Retinal pigment epithelial cell (primary cell): ENCODE measurements at regions not wholly inside any gene's neighbourhood (a gene's known extent, or its start where the extent isn't known, plus 50 kb on each side); places are given as distances from the start of the nearest gene placed in this dataset.
"Not testable (repeated sequence)": the region's sequence is repeated elsewhere in the genome, so short reads cannot be mapped to it uniquely, and the experiment has no call there.

Source experiments
- DNase-seq: peaks from one replicate; pipeline ENCODE4 v3.0.0-alpha.2; 2010; ENCODE audit warnings: low read depth
- H3K4me3 ChIP-seq: 2 replicates; pipeline ENCODE4 v1.5.1; 2011; ENCODE audit warnings: mild to moderate bottlenecking, low read length, control low read depth, moderate library complexity
- TF ChIP-seq, protein P1 (sequence below): conservative IDR thresholded peaks from 2 replicates; pipeline ENCODE4 v1.5.1; 2011; ENCODE audit warnings: low read depth, low read length, control low read depth, inconsistent platforms

DNA sequence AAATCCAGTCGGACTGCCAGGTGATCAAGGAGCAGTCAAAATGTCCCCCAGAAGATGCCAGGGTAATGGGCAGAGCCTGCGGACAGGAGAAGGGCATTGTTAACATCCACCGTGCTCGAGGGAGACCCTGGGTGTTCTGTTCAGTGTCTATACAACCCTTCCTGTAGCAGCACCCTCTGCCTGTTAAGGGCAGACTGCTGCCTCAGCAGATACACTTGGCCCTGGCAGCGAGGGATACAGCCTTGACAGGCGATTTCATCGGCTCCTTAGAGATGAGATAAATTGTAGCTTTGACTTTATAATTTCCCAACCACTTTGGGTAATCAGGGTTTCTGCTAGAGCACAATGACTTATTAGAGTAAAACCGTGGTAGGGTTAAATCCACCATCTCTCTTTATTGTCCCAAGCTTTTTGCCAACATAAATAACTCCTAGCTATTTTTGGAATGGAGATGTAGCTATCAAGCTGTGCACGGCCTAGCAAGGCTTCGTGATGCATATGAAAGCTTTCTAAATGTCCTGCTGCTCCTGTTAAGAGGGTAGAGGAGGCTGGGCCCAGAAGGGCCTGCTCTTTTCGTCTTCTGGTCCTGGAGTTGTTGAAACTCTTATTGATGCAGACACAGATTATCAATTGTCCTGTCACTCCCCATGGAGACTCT, 195.9 kb downstream of the CPEB2 start:
- H3K4me3 ChIP-seq = no peak overlapping the region
- TF ChIP-seq, protein P1, sequence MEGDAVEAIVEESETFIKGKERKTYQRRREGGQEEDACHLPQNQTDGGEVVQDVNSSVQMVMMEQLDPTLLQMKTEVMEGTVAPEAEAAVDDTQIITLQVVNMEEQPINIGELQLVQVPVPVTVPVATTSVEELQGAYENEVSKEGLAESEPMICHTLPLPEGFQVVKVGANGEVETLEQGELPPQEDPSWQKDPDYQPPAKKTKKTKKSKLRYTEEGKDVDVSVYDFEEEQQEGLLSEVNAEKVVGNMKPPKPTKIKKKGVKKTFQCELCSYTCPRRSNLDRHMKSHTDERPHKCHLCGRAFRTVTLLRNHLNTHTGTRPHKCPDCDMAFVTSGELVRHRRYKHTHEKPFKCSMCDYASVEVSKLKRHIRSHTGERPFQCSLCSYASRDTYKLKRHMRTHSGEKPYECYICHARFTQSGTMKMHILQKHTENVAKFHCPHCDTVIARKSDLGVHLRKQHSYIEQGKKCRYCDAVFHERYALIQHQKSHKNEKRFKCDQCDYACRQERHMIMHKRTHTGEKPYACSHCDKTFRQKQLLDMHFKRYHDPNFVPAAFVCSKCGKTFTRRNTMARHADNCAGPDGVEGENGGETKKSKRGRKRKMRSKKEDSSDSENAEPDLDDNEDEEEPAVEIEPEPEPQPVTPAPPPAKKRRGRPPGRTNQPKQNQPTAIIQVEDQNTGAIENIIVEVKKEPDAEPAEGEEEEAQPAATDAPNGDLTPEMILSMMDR = no peak
- DNase-seq = no peak

DNA sequence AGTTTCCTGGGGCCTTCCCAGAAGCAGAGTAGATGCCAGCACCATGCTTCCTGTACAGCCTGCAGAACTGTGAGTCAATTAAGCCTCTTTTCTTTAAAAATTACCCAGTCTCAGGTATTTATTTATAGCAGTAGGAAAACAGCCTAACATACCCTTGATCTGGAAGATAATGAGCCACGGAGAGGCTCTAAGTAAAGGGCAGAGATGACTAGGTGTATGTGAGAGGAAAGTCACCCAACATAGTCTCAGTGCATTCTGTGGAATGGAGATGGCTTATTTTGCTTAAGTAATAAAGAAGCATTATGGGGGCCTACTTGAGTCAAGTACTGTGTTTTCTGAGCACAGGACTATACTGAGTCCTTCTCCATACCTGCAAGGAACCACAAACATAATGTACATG, 199.5 kb downstream of the CPEB2 start:
- TF ChIP-seq, protein P1 = no peak
- H3K4me3 ChIP-seq = no peak overlapping the region
- DNase-seq = no peak

DNA sequence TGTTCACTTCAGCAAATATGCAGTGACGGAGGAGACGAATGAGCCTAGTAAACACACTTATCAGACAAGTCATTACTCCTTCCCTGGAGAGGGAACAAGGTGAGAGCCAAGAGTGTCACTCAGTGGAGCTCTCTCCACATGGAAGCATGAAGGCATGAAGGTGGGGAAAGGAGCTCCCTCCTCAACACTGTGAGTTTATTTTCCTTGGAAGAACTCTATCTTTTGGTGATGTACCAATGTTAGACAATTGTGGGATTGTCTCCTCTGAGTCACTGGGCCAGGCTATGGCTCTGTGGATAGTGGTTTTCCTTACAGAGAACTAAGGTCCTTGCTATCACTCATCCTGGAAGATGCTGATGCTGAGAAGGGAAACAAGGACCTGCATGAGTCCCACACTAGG, 200.2 kb downstream of the CPEB2 start:
- no peak overlapping the region for H3K4me3 ChIP-seq
- TF ChIP-seq, protein P1 = no peak
- DNase-seq = no peak

DNA sequence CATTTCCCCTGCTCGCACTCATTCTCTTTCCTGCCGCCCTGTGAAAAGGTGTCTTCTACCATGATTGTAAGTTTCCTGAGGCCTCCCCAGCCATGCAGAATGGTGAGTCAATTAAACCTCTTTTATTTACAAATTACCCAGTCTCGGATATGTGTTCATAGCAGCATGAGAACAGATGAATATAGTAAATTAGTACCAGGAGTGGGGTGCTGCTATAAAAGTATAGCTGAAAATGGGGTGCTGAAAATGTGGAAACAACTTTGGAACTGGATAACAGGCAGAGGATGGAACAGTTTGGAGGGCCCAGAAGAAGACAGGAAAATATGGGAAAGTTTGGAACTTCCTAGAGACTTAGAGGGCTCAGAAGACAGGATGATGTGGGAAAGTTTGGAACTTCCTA, 204.2 kb downstream of the CPEB2 start:
- H3K4me3 ChIP-seq, DNase-seq: not testable (repeated sequence)

DNA sequence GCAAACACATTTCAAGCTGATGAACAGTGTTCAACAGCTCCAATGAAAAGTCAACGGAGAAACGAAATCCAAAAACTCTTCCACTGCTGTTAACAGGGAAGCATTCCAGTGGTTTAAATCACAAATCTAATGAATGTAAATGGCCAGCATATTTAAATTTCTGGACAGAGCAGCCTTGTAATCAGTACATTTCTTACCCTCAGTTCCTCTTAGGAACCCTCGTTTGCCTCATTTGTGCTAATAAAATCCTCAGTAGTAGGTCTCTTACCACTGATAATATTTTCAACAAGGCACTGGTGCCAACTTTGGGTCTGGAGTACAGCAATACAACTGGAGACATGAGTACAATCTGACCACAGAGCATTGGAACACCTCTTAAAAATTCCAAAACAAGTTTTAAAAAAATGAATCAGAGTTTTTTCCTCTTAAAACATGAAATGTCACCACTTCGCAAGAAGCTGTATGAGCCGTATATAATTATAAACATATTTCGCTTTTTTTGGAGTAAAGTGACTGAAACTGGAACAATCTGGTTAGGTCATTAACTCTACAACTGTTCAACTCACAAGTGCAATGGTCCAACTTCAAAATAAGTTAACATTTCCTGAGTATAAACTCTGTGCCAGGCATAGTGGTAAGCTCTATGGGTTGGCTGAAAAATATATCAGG, 211.2 kb downstream of the CPEB2 start:
- DNase-seq = no peak
- TF ChIP-seq, protein P1 = no peak
- H3K4me3 ChIP-seq = no peak overlapping the region

DNA sequence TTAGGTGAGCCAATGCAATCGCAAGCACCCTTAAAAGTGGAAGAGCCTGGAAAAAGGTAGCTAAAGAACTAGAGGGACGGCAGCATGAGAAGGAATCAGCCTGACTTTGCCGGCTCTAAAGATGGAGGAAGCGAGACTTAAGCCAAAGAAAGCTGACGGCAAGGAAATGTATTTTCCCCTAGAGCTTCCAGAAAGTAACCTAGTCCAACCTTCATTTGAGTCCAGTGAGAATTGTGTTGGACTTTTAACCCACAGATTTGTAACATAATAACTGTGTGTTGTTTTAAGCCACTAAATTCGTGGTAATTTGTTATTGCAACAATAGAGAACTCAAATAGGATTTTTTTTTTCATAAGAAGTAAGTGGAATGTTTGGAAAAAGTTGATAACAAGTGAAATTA, 212.7 kb upstream of the C1QTNF7 start:
- H3K4me3 ChIP-seq = no peak overlapping the region
- TF ChIP-seq, protein P1 = no peak
- DNase-seq = no peak

DNA sequence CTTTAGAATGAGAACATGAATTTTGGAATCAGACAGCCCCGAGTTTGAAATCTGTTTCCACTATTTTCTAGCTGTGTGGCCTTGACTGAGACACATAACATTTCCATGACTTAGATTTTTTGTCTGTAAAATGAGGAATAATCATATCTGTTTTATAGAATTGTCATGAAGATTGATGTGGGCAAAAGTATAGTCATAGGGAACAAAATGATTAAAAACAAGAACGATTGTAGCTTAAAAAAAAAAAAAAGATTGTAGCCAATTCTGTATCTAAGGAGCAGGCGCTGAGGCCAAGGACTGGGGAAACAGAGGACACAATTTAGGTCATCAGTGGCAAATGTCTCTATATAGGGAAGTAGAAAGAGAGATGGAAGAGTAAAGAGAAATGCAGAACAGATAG, 201.6 kb upstream of the C1QTNF7 start:
- H3K4me3 ChIP-seq = no peak overlapping the region
- DNase-seq = no peak
- TF ChIP-seq, protein P1 = no peak
